T-cell (primary cell): ENCODE measurements at regions not wholly inside any gene's neighbourhood (a gene's known extent, or its start where the extent isn't known, plus 50 kb on each side); places are given as distances from the start of the nearest gene placed in this dataset.

Source experiments
- ATAC-seq, 4 experiments: fragments of 200-7000 bp in 3 of 4; fragments of 150-1000 bp in 1 of 4; cut with Tn5 transposase; replicated peaks in 1 of 4; 1 replicate in 3 of 4; 2 replicates in 1 of 4; pipeline ENCODE4 v1.10.0; 2021; ENCODE audit warnings: moderate library complexity in 3 of 4, mild to moderate bottlenecking in 2 of 4, moderate number of reproducible peaks in 1 of 4
- CTCF ChIA-PET, 2 donors: fragments of 300-600 bp; sonication (Branson Sonifier 250); formaldehyde crosslinking; loops; one replicate each; lab custom pipeline; 2022; ENCODE audit warnings: antibody characterized with exemption in 2 of 2; lab: Charles Lee
- POLR2A ChIA-PET, 2 donors: fragments of 300-600 bp; sonication (Branson Sonifier 250); formaldehyde crosslinking; loops; one replicate each; lab custom pipeline; 2022; ENCODE audit warnings: antibody characterized with exemption in 2 of 2; lab: Charles Lee
- DNase-seq, 35 experiments: peaks; one replicate each; pipeline versions ENCODE4 v3.0.0 to v3.0.0-alpha.2; 2013 to 2023
- H3K27ac ChIP-seq: one replicate; pipeline ENCODE4 v1.5.1; 2013; ENCODE audit warnings: low read length
- H3K27me3 ChIP-seq, 2 experiments: replicated peaks in 1 of 2; 1 replicate in 1 of 2; 2 replicates in 1 of 2; pipeline versions ENCODE4 v1.6.1 to v1.7.0; 2013; ENCODE audit warnings: low read length in 1 of 2, mixed read lengths in 1 of 2; ENCODE audit not compliant: control insufficient read depth in 2 of 2, insufficient read depth in 2 of 2; ENCODE audit errors: extremely low read depth in 1 of 2
- H3K36me3 ChIP-seq, 2 donors: 1 replicate in 1 of 2; 2 replicates in 1 of 2; pipeline versions ENCODE4 v1.6.1 to v1.7.0; 2013; ENCODE audit warnings: low read length in 1 of 2; ENCODE audit not compliant: control insufficient read depth in 2 of 2, insufficient read depth in 1 of 2; ENCODE audit errors: extremely low read depth in 1 of 2
- H3K4me1 ChIP-seq, 2 experiments: 1 replicate in 1 of 2; 2 replicates in 1 of 2; pipeline versions ENCODE4 v1.6.1 to v1.7.0; 2013; ENCODE audit warnings: low read length in 2 of 2, mixed read lengths in 1 of 2; ENCODE audit not compliant: insufficient read depth in 2 of 2, control insufficient read depth in 1 of 2; ENCODE audit errors: extremely low read depth in 1 of 2
- H3K4me3 ChIP-seq, 2 donors: 1 replicate in 1 of 2; 2 replicates in 1 of 2; pipeline versions ENCODE4 v1.5.1 to v1.7.0; 2013; ENCODE audit warnings: mild to moderate bottlenecking in 2 of 2, low read length in 1 of 2, moderate library complexity in 1 of 2; ENCODE audit not compliant: control insufficient read depth in 1 of 2; ENCODE audit errors: extremely low read depth in 1 of 2
- H3K9me3 ChIP-seq: 2 replicates; pipeline ENCODE4 v1.7.0; 2013
- H3K27ac Mint-ChIP-seq, 2 donors: one replicate each; pipeline ENCODE4 v1.8.0; 2020 to 2021; ENCODE audit warnings: mild to moderate bottlenecking in 2 of 2, mixed read lengths in 2 of 2
- H3K27me3 Mint-ChIP-seq, 2 donors: one replicate each; pipeline ENCODE4 v1.8.0; 2021 to 2022; ENCODE audit warnings: mixed read lengths in 2 of 2
- H3K36me3 Mint-ChIP-seq: one replicate; pipeline ENCODE4 v1.8.0; 2021; ENCODE audit warnings: mixed read lengths
- H3K4me1 Mint-ChIP-seq, 3 donors: one replicate each; pipeline ENCODE4 v1.8.0; 2020 to 2022; ENCODE audit warnings: mixed read lengths in 3 of 3, mild to moderate bottlenecking in 1 of 3
- H3K4me3 Mint-ChIP-seq, 3 donors: one replicate each; pipeline ENCODE4 v1.8.0; 2020 to 2022; ENCODE audit warnings: mild to moderate bottlenecking in 3 of 3, mixed read lengths in 3 of 3, moderate library complexity in 3 of 3
- H3K9me3 Mint-ChIP-seq, 3 donors: one replicate each; pipeline ENCODE4 v1.8.0; 2020 to 2022; ENCODE audit warnings: mixed read lengths in 3 of 3
- WGBS: methylation state at CpG from one replicate; pipeline ENCODE4 v1.1.5; 2013; ENCODE audit warnings: missing lambda C conversion rate; ENCODE audit not compliant: insufficient coverage; 5-methylcytosine and 5-hydroxymethylcytosine counted together

- ATAC-seq: no peak
- H3K4me3 ChIP-seq: no peak overlapping the region
- no peaks in the 10 kb centered on the region for H3K36me3 ChIP-seq
- no peak overlapping the region for H3K27ac ChIP-seq
- H3K4me1 ChIP-seq: no peaks in the 10 kb centered on the region
- H3K4me1 Mint-ChIP-seq: no peaks in the 10 kb centered on the region
- no peak for DNase-seq
- H3K4me3 Mint-ChIP-seq: no peak overlapping the region
- peaks cover 3% of the 10 kb centered on the region for H3K36me3 Mint-ChIP-seq
- H3K27me3 ChIP-seq: no peaks in the 10 kb centered on the region
- peaks cover 0 to 5% (median 3%) of the 10 kb centered on the region in 3 donors for H3K9me3 Mint-ChIP-seq
- peaks cover 2 to 16% of the 10 kb centered on the region in 2 donors for H3K27me3 Mint-ChIP-seq
- ChIA-PET POLR2A (no interaction called here), CTCF (no interaction called here)
- no peak overlapping the region for H3K27ac Mint-ChIP-seq
- no peaks in the 10 kb centered on the region for H3K9me3 ChIP-seq
- WGBS: no CpG with 5 or more reads among the region's 2 CpGs
These were observed 111.6 kb downstream of the MAGEE2 start for GRCh38 chrX:75673468-75673867.

DNA sequence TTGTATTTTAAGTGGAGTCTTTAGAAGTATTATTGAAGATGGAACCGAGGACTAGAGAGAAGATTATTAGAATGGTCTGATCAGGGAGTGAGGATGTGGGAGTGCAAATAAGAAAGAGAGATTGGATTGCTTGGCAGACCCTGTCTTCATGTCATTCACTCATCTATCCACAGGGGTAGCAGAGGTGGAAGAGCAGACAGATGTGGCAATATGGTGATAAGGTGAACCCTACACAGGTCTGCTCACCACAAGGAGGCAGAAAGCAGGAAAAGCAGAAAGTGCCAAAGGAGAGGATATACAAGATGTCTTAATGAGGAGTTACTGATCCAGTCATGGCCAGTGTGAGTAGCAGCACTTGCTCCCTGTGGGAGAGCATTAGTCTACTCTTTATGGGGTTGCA, 129.4 kb downstream of the MAGEE2 start:
- Histone ChIP-seq H3K27ac (no peak overlapping the region), H3K4me1 (no peaks in the 10 kb centered on the region), H3K4me3 (no peak overlapping the region), H3K27me3 (peaks cover 0 to 3% of the 10 kb centered on the region in 2 experiments), H3K36me3 (no peaks in the 10 kb centered on the region), H3K9me3 (no peaks in the 10 kb centered on the region)
- Mint-ChIP-seq H3K4me3 (no peak overlapping the region), H3K27me3 (peaks cover 0 to 22% of the 10 kb centered on the region in 2 donors), H3K27ac (no peak overlapping the region), H3K36me3 (no peaks in the 10 kb centered on the region), H3K9me3 (peaks cover 2 to 6% (median 3%) of the 10 kb centered on the region in 3 donors), H3K4me1 (no peaks in the 10 kb centered on the region)
- ATAC-seq (no peak), DNase-seq (no peak)
- no CpG with 5 or more reads among the region's 1 CpG for WGBS
- CTCF ChIA-PET: no interaction called here
- POLR2A ChIA-PET: no interaction called here

- no peaks in the 10 kb centered on the region for H3K4me1 Mint-ChIP-seq
- H3K27ac Mint-ChIP-seq: no peak overlapping the region
- H3K27me3 Mint-ChIP-seq: peaks cover 0 to 16% of the 10 kb centered on the region in 2 donors
- ChIA-PET CTCF (no interaction called here), POLR2A (no interaction called here)
- no peak overlapping the region for H3K4me3 Mint-ChIP-seq
- DNase-seq: no peak
- H3K4me1 ChIP-seq: no peaks in the 10 kb centered on the region
- WGBS: no CpG with 5 or more reads among the region's 1 CpG
- no peak for ATAC-seq
- no peak overlapping the region for H3K4me3 ChIP-seq
- H3K36me3 ChIP-seq: no peaks in the 10 kb centered on the region
- H3K36me3 Mint-ChIP-seq: peaks cover 4% of the 10 kb centered on the region
- no peaks in the 10 kb centered on the region for H3K9me3 ChIP-seq
- no peak overlapping the region for H3K27ac ChIP-seq
- peaks cover 0 to 3% of the 10 kb centered on the region in 2 experiments for H3K27me3 ChIP-seq
- peaks cover 5 to 18% (median 15%) of the 10 kb centered on the region in 3 donors for H3K9me3 Mint-ChIP-seq
These were observed 127.0 kb upstream of the ZDHHC15 start for GRCh38 chrX:75649829-75650228.

DNA sequence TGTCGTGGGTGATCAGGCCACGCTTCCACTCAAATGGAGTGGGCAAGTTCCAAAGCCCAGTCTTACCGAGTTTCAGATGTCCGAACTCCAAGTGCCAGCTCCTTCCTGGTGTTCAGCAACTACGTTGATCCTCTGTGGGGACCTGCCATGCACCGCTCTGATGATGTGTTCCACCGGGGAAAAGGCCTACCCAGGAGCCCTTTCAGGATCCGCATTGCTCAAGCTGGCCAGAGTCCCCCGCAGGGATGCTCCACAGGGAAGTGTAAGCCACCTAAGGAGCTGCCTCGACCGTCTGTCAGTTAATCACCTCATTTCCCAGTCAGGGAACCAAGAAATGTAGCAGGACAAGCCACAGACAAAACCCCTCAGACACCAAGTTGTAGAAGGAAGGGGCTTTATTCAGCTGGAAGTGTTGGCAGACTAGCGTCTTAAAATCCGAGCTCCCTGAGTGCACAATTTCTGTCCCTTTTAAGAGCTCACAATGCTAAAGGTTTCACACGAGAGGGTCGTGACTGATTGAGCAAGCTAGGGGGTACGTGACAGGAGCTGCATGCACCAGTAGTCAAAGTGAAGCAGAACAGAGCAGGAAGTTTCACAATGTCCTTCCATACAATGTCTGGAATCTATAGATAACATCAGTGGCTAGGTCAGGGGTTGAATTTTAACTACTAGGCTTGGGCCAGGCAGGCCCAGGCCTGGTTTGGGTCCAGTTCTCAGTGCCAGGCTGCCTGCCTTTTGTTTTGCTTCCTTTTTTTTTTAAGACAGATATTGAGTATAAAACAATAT, 126.2 kb upstream of the ZDHHC15 start:
- Mint-ChIP-seq H3K36me3 (peaks cover 4% of the 10 kb centered on the region), H3K4me1 (no peaks in the 10 kb centered on the region), H3K9me3 (peaks cover 5 to 21% (median 15%) of the 10 kb centered on the region in 3 donors), H3K4me3 (no peak overlapping the region), H3K27ac (no peak overlapping the region), H3K27me3 (peaks cover 0 to 16% of the 10 kb centered on the region in 2 donors)
- no peak for DNase-seq
- ATAC-seq: no peak
- ChIA-PET CTCF (no interaction called here), POLR2A (no interaction called here)
- Histone ChIP-seq H3K9me3 (no peaks in the 10 kb centered on the region), H3K36me3 (no peaks in the 10 kb centered on the region), H3K27me3 (peaks cover 0 to 3% of the 10 kb centered on the region in 2 experiments), H3K4me1 (no peaks in the 10 kb centered on the region), H3K27ac (no peak overlapping the region), H3K4me3 (no peak overlapping the region)
- 80% methylated on average over 11 of the region's 16 CpGs for WGBS

- no peak overlapping the region for H3K27ac Mint-ChIP-seq
- peaks cover 3% of the 10 kb centered on the region for H3K36me3 Mint-ChIP-seq
- H3K27me3 Mint-ChIP-seq: no peaks in the 10 kb centered on the region
- DNase-seq (no peak), ATAC-seq (no peak)
- H3K9me3 Mint-ChIP-seq: peaks cover 8 to 12% (median 11%) of the 10 kb centered on the region in 3 donors
- Histone ChIP-seq H3K4me1 (no peaks in the 10 kb centered on the region), H3K27me3 (no peaks in the 10 kb centered on the region), H3K4me3 (no peak overlapping the region), H3K9me3 (no peaks in the 10 kb centered on the region), H3K36me3 (no peaks in the 10 kb centered on the region), H3K27ac (no peak overlapping the region)
- CTCF ChIA-PET: interaction anchor here in 1 of 2 donors (0.6 kb wide), 1 partner anchor 98 kb away, joined by 7 read pairs; no protein-coding TSS in a partner anchor
- WGBS: no CpG with 5 or more reads among the region's 3 CpGs
- H3K4me3 Mint-ChIP-seq: no peak overlapping the region
- H3K4me1 Mint-ChIP-seq: no peaks in the 10 kb centered on the region
- POLR2A ChIA-PET: no interaction called here
These were observed 120.0 kb upstream of the ZDHHC15 start for GRCh38 chrX:75642811-75643361.

- Mint-ChIP-seq H3K4me1 (no peaks in the 10 kb centered on the region), H3K36me3 (peaks cover 1% of the 10 kb centered on the region), H3K4me3 (no peak overlapping the region), H3K27ac (no peak overlapping the region), H3K27me3 (peaks cover 0 to 4% of the 10 kb centered on the region in 2 donors), H3K9me3 (peaks cover 5 to 10% (median 6%) of the 10 kb centered on the region in 3 donors)
- Histone ChIP-seq H3K27me3 (no peaks in the 10 kb centered on the region), H3K4me1 (no peaks in the 10 kb centered on the region), H3K4me3 (no peak overlapping the region), H3K9me3 (no peaks in the 10 kb centered on the region), H3K36me3 (no peaks in the 10 kb centered on the region), H3K27ac (no peak overlapping the region)
- ATAC-seq (no peak), DNase-seq (no peak)
- 73% methylated on average over 2 of the region's 3 CpGs for WGBS
- ChIA-PET CTCF (no interaction called here), POLR2A (no interaction called here)
These were observed 115.5 kb upstream of the ZDHHC15 start for GRCh38 chrX:75638332-75638731.
